Astrocyte (in vitro differentiated cells and primary cell): ENCODE measurements at regions not wholly inside any gene's neighbourhood (a gene's known extent, or its start where the extent isn't known, plus 50 kb on each side); places are given as distances from the start of the nearest gene placed in this dataset.
"Not testable (repeated sequence)": the region's sequence is repeated elsewhere in the genome, so short reads cannot be mapped to it uniquely, and the experiment has no call there.

Experiments used
- DNase-seq: peaks from one replicate; pipeline ENCODE4 v3.0.0-alpha.2; 2010; ENCODE audit warnings: low read depth
- FAIRE-seq: peaks from 2 replicates; lab custom pipeline; 2011; peaks lifted over from hg19 to GRCh38; lab: Jason Lieb, UNC
- H2AFZ ChIP-seq: 2 replicates; pipeline ENCODE4 v1.6.0; 2012; ENCODE audit warnings: low read depth, low read length, inconsistent platforms
- H3K27ac ChIP-seq: 2 replicates; pipeline ENCODE4 v1.5.1; 2011; ENCODE audit warnings: low read depth, low read length, inconsistent platforms
- H3K27me3 ChIP-seq: 2 replicates; pipeline ENCODE4 v1.6.0; 2011; ENCODE audit warnings: low read length, inconsistent platforms; ENCODE audit not compliant: insufficient read depth
- H3K36me3 ChIP-seq: 2 replicates; pipeline ENCODE4 v1.5.1; 2011; ENCODE audit warnings: low read length, inconsistent platforms; ENCODE audit not compliant: insufficient read depth
- H3K4me1 ChIP-seq: 2 replicates; pipeline ENCODE4 v1.5.1; 2011; ENCODE audit warnings: low read length, inconsistent platforms; ENCODE audit not compliant: insufficient read depth
- H3K4me2 ChIP-seq: 2 replicates; pipeline ENCODE4 v1.6.0; 2012; ENCODE audit warnings: low read length, inconsistent platforms
- H3K4me3 ChIP-seq: 2 replicates; pipeline ENCODE4 v1.5.1; 2011; ENCODE audit warnings: low read depth, mild to moderate bottlenecking, low read length, inconsistent platforms; ENCODE audit not compliant: insufficient read depth
- H3K79me2 ChIP-seq: 2 replicates; pipeline ENCODE4 v1.6.0; 2012; ENCODE audit warnings: mild to moderate bottlenecking, low read length, inconsistent platforms; ENCODE audit not compliant: insufficient read depth
- H3K9ac ChIP-seq: 2 replicates; pipeline ENCODE4 v1.6.0; 2012; ENCODE audit warnings: mild to moderate bottlenecking, low read length, inconsistent platforms
- H3K9me3 ChIP-seq: 2 replicates; pipeline ENCODE4 v1.5.1; 2012; ENCODE audit warnings: low read depth, mild to moderate bottlenecking, low read length, inconsistent platforms; ENCODE audit not compliant: insufficient read depth
- H4K20me1 ChIP-seq: 2 replicates; pipeline ENCODE4 v1.6.0; 2012; ENCODE audit warnings: low read length, inconsistent platforms; ENCODE audit not compliant: insufficient read depth
- H3K27ac Mint-ChIP-seq: one replicate; pipeline ENCODE4 v1.8.0; 2021; ENCODE audit warnings: mild to moderate bottlenecking, mixed read lengths; ENCODE audit not compliant: unreplicated experiment
- H3K27me3 Mint-ChIP-seq: one replicate; pipeline ENCODE4 v1.8.0; 2021; ENCODE audit warnings: low read depth, mixed read lengths; ENCODE audit not compliant: unreplicated experiment
- H3K36me3 Mint-ChIP-seq: one replicate; pipeline ENCODE4 v1.8.0; 2021; ENCODE audit warnings: low read depth, mixed read lengths; ENCODE audit not compliant: unreplicated experiment
- H3K4me1 Mint-ChIP-seq: one replicate; pipeline ENCODE4 v1.8.0; 2021; ENCODE audit warnings: low read depth, mixed read lengths; ENCODE audit not compliant: unreplicated experiment
- H3K4me3 Mint-ChIP-seq: one replicate; pipeline ENCODE4 v1.8.0; 2021; ENCODE audit warnings: mild to moderate bottlenecking, moderate library complexity, mixed read lengths; ENCODE audit not compliant: unreplicated experiment
- H3K9me3 Mint-ChIP-seq: one replicate; pipeline ENCODE4 v1.8.0; 2021; ENCODE audit warnings: mild to moderate bottlenecking, mixed read lengths; ENCODE audit not compliant: unreplicated experiment

- H3K4me1 Mint-ChIP-seq: not testable (repeated sequence)
These were observed 173.0 kb upstream of the ZNF658 start for GRCh38 chr9:66727540-66727939.

GRCh38 chr9:66736686-66737085 is 163.8 kb upstream of the ZNF658 start:
- H3K4me1 ChIP-seq, H3K4me2 ChIP-seq, H3K9ac ChIP-seq, H3K27me3 Mint-ChIP-seq, FAIRE-seq, H3K4me3 Mint-ChIP-seq, H3K4me3 ChIP-seq, H3K27ac ChIP-seq, H3K27ac Mint-ChIP-seq, H3K36me3 ChIP-seq, H3K79me2 ChIP-seq, DNase-seq, H4K20me1 ChIP-seq, H3K4me1 Mint-ChIP-seq, H2AFZ ChIP-seq, H3K9me3 ChIP-seq, H3K9me3 Mint-ChIP-seq, H3K36me3 Mint-ChIP-seq, H3K27me3 ChIP-seq: not testable (repeated sequence)

More at GRCh38 chr9:66727540-66727939, 173.0 kb upstream of the ZNF658 start:
- H3K27me3 Mint-ChIP-seq, H3K9ac ChIP-seq, H3K36me3 ChIP-seq, H3K4me3 ChIP-seq, H4K20me1 ChIP-seq, H3K36me3 Mint-ChIP-seq, H2AFZ ChIP-seq, H3K27ac ChIP-seq, H3K9me3 Mint-ChIP-seq, H3K79me2 ChIP-seq, H3K27ac Mint-ChIP-seq, H3K4me2 ChIP-seq, DNase-seq, H3K4me3 Mint-ChIP-seq, H3K27me3 ChIP-seq, FAIRE-seq, H3K9me3 ChIP-seq, H3K4me1 ChIP-seq: not testable (repeated sequence)

GRCh38 chr9:66738418-66738817 is 162.1 kb upstream of the ZNF658 start:
- H3K79me2 ChIP-seq, H2AFZ ChIP-seq, H3K4me2 ChIP-seq, H3K4me1 Mint-ChIP-seq, H3K4me3 Mint-ChIP-seq, H3K9me3 Mint-ChIP-seq, H4K20me1 ChIP-seq, H3K27me3 Mint-ChIP-seq, DNase-seq, H3K4me3 ChIP-seq, H3K36me3 ChIP-seq, H3K36me3 Mint-ChIP-seq, H3K4me1 ChIP-seq, H3K9me3 ChIP-seq, H3K27ac Mint-ChIP-seq, H3K9ac ChIP-seq, H3K27me3 ChIP-seq, FAIRE-seq, H3K27ac ChIP-seq: not testable (repeated sequence)

GRCh38 chr9:66740136-66740535 is 160.4 kb upstream of the ZNF658 start:
- FAIRE-seq, H3K4me2 ChIP-seq, H3K9me3 ChIP-seq, H3K4me3 Mint-ChIP-seq, H3K9me3 Mint-ChIP-seq, DNase-seq, H4K20me1 ChIP-seq, H3K27me3 Mint-ChIP-seq, H3K36me3 Mint-ChIP-seq, H3K36me3 ChIP-seq, H3K9ac ChIP-seq, H3K27ac Mint-ChIP-seq, H3K4me3 ChIP-seq, H3K79me2 ChIP-seq, H3K27ac ChIP-seq, H3K4me1 ChIP-seq, H3K27me3 ChIP-seq, H2AFZ ChIP-seq, H3K4me1 Mint-ChIP-seq: not testable (repeated sequence)

- not testable (repeated sequence) for H3K4me1 Mint-ChIP-seq, H3K36me3 ChIP-seq, H4K20me1 ChIP-seq, H3K27me3 ChIP-seq, H3K79me2 ChIP-seq, DNase-seq, H3K4me3 ChIP-seq, H3K4me2 ChIP-seq, H2AFZ ChIP-seq, H3K9me3 ChIP-seq, H3K36me3 Mint-ChIP-seq, H3K4me3 Mint-ChIP-seq, H3K27ac Mint-ChIP-seq, FAIRE-seq, H3K27me3 Mint-ChIP-seq, H3K9me3 Mint-ChIP-seq, H3K4me1 ChIP-seq, H3K9ac ChIP-seq, H3K27ac ChIP-seq
These were observed 154.7 kb upstream of the ZNF658 start for GRCh38 chr9:66745846-66746245.

GRCh38 chr9:66752324-66752923 is 148.1 kb upstream of the ZNF658 start:
- not testable (repeated sequence) for H3K9me3 ChIP-seq, H3K9me3 Mint-ChIP-seq, H4K20me1 ChIP-seq, H3K36me3 Mint-ChIP-seq, H3K4me3 Mint-ChIP-seq, H3K27ac Mint-ChIP-seq, H3K9ac ChIP-seq, H2AFZ ChIP-seq, FAIRE-seq, H3K27ac ChIP-seq, H3K4me1 Mint-ChIP-seq, DNase-seq, H3K4me1 ChIP-seq, H3K4me3 ChIP-seq, H3K27me3 ChIP-seq, H3K27me3 Mint-ChIP-seq, H3K4me2 ChIP-seq, H3K36me3 ChIP-seq, H3K79me2 ChIP-seq
